RWPE2 (cell line): ENCODE measurements at regions not wholly inside any gene's neighbourhood (a gene's known extent, or its start where the extent isn't known, plus 50 kb on each side); places are given as distances from the start of the nearest gene placed in this dataset.
A peak's percentile ranks its signal among the peaks of the same experiment; 100 is the strongest.
"Not testable (repeated sequence)": the region's sequence is repeated elsewhere in the genome, so short reads cannot be mapped to it uniquely, and the experiment has no call there.

Source experiments
- ATAC-seq: fragments of 200-7000 bp; cut with Tn5 transposase; 3 replicates; pipeline ENCODE4 v1.9.1; 2021; ENCODE audit warnings: low read depth
- DNase-seq: peaks from one replicate; pipeline ENCODE4 v3.0.0-alpha.2; 2020; ENCODE audit warnings: low spot score
- H3K27ac ChIP-seq: fragments of 450-650 bp; 2 replicates; pipeline ENCODE4 v1.5.1; 2017; ENCODE audit warnings: mild to moderate bottlenecking; ENCODE audit not compliant: poor library complexity, severe bottlenecking
- H3K27me3 ChIP-seq: fragments of 250-450 bp; sonication (Bioruptor Pico); 2 replicates; pipeline ENCODE4 v1.5.1; 2021; ENCODE audit warnings: mild to moderate bottlenecking, moderate library complexity; ENCODE audit not compliant: insufficient read depth, poor library complexity, severe bottlenecking
- H3K36me3 ChIP-seq: fragments of 250-450 bp; sonication (Bioruptor Pico); 2 replicates; pipeline ENCODE4 v1.5.1; 2020; ENCODE audit warnings: low read depth, mild to moderate bottlenecking, moderate library complexity
- H3K4me1 ChIP-seq: fragments of 250-450 bp; sonication (Bioruptor Pico); 2 replicates; pipeline ENCODE4 v1.5.1; 2021; ENCODE audit warnings: mild to moderate bottlenecking, moderate library complexity; ENCODE audit not compliant: insufficient read depth, poor library complexity, severe bottlenecking
- H3K4me3 ChIP-seq: fragments of 250-450 bp; sonication (Bioruptor Pico); 2 replicates; pipeline ENCODE4 v1.5.1; 2021; ENCODE audit warnings: mild to moderate bottlenecking, moderate library complexity; ENCODE audit not compliant: severe bottlenecking
- H3K9me3 ChIP-seq: fragments of 250-450 bp; sonication (Bioruptor Pico); 2 replicates; pipeline ENCODE4 v1.5.1; 2021; ENCODE audit warnings: mild to moderate bottlenecking, moderate library complexity; ENCODE audit not compliant: severe bottlenecking
- TF ChIP-seq, protein P1 (sequence below): fragments of 450-650 bp; IDR thresholded peaks from one replicate; pipeline ENCODE4 v1.5.1; 2017; ENCODE audit warnings: mild to moderate bottlenecking, moderate library complexity; ENCODE audit not compliant: poor library complexity, severe bottlenecking

DNA sequence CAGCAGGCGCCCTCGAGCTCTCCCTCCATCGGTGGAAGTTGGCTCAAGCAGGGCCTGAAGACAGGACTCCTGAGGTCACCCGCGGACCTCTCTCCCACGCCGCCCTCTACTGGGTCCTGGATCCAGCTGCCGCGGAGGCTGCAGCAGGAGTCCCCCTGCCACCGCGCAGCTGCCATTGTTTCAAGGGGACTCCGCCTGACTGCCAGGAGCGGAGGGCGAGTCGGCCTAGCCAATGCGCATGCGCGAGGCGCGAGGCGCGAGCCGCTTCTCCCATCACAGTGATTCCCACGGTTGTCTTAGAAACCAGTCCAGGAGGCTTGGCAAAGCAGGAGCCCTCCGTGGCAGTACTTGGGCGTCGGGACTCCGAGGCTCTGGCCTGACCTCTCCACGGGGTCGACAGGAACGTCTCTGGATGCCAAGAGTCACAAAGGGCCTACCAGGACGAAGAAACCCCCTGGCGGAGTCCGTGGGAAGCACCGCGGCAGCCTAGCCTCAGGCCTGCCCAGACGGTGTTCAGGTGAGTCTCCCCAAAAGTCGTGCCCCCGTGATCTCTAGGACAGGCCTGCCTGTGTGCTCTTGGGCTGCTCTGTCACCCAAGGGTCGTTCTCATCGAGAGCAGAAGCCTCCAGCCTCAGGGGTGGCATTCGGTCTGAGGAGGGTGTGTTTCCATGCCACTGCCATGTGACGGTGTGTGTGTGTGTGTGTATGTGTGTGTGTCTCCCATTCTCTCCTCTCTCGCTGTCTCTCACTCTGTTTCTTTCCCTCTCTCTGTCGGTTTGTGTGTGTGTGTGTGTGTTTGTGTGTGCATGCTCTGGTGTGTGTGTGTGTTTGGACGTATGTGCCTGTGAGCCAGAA lies 290.6 kb upstream of the ZNF337 start:
- Histone ChIP-seq H3K36me3 (no peaks in the 10 kb centered on the region), H3K4me1 (no peaks in the 10 kb centered on the region), H3K27me3 (no peaks in the 10 kb centered on the region), H3K27ac (no peak overlapping the region), H3K9me3 (no peaks in the 10 kb centered on the region), H3K4me3 (no peak overlapping the region)
- DNase-seq (no peak), ATAC-seq (peak; percentile 58)
- TF ChIP-seq, protein P1, sequence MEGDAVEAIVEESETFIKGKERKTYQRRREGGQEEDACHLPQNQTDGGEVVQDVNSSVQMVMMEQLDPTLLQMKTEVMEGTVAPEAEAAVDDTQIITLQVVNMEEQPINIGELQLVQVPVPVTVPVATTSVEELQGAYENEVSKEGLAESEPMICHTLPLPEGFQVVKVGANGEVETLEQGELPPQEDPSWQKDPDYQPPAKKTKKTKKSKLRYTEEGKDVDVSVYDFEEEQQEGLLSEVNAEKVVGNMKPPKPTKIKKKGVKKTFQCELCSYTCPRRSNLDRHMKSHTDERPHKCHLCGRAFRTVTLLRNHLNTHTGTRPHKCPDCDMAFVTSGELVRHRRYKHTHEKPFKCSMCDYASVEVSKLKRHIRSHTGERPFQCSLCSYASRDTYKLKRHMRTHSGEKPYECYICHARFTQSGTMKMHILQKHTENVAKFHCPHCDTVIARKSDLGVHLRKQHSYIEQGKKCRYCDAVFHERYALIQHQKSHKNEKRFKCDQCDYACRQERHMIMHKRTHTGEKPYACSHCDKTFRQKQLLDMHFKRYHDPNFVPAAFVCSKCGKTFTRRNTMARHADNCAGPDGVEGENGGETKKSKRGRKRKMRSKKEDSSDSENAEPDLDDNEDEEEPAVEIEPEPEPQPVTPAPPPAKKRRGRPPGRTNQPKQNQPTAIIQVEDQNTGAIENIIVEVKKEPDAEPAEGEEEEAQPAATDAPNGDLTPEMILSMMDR, result peak; percentile 11

DNA sequence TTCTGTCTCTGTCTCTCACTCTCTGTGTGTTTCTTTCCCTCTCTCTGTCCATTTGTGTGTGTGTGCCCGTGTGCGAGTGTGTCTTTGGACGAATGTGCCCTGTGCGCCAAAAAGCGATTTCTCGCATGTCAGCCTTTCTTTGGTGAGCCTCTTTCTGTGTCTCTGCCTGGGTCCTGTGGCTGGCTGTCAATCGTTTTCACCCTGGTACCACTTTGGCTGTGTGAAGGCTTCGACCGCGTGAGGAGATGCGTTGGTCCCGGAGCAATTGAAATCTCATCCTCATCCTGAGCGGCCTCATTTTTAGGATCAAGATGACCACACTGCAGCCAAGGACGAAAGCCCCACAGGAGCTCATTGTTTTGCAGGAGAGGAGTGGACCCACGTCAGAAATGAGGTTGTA lies 288.9 kb upstream of the ZNF337 start:
- H3K27ac ChIP-seq, result no peak overlapping the region
- H3K4me1 ChIP-seq, result no peaks in the 10 kb centered on the region
- no peak for DNase-seq
- no peaks in the 10 kb centered on the region for H3K9me3 ChIP-seq
- H3K27me3 ChIP-seq, result no peaks in the 10 kb centered on the region
- H3K4me3 ChIP-seq, result no peak overlapping the region
- TF ChIP-seq, protein P1, result no peak
- ATAC-seq, result no peak
- H3K36me3 ChIP-seq, result no peaks in the 10 kb centered on the region

DNA sequence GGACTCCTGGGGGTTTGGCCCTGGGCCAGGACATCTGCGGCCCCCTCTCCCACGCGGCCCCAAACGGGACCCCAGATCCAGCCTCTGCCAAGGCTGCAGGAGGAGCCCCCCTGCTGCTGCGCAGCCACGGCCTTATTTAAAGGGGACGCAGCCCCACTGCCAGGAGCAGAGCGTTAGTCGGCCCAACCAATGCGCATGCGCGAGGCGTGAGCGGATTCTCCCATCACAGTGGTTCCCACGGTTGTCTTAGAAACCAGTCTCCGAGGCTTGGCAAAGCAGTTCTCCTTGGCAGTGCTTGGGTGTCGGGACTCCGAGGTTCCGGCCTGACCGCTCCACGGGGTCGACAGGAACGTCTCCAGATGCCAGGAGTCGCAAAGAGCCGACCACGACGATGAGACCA lies 288.3 kb upstream of the ZNF337 start:
- peak overlapping the region; percentile 2 for H3K4me3 ChIP-seq
- H3K27me3 ChIP-seq, result no peaks in the 10 kb centered on the region
- ATAC-seq (peak; percentile 58; the same call in 1 of the 3 replicates), DNase-seq (no peak)
- no peaks in the 10 kb centered on the region for H3K4me1 ChIP-seq
- no peaks in the 10 kb centered on the region for H3K9me3 ChIP-seq
- no peaks in the 10 kb centered on the region for H3K36me3 ChIP-seq
- TF ChIP-seq, protein P1, result no peak
- no peak overlapping the region for H3K27ac ChIP-seq

DNA sequence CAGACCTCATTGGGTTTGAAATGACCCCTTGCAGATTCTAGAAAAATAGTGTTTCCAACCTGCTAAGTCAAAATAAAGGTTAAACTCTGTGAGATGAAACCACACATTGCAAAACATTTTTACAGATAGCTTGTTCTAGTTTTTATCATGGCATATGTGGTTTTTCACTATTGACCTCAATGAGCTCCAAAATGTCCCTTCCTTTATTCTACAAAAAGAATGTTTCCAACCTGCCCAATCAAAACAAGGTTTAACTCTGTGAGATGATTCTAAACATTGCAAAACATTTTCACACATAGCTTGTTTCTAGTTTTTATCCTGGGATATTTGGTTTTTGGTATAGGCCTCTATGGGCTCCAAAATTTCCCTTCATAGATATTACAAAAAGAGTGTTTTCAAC lies 286.0 kb upstream of the ZNF337 start:
- DNase-seq, H3K27ac ChIP-seq, H3K4me1 ChIP-seq, H3K4me3 ChIP-seq, H3K36me3 ChIP-seq, ATAC-seq, H3K27me3 ChIP-seq, H3K9me3 ChIP-seq: not testable (repeated sequence)

DNA sequence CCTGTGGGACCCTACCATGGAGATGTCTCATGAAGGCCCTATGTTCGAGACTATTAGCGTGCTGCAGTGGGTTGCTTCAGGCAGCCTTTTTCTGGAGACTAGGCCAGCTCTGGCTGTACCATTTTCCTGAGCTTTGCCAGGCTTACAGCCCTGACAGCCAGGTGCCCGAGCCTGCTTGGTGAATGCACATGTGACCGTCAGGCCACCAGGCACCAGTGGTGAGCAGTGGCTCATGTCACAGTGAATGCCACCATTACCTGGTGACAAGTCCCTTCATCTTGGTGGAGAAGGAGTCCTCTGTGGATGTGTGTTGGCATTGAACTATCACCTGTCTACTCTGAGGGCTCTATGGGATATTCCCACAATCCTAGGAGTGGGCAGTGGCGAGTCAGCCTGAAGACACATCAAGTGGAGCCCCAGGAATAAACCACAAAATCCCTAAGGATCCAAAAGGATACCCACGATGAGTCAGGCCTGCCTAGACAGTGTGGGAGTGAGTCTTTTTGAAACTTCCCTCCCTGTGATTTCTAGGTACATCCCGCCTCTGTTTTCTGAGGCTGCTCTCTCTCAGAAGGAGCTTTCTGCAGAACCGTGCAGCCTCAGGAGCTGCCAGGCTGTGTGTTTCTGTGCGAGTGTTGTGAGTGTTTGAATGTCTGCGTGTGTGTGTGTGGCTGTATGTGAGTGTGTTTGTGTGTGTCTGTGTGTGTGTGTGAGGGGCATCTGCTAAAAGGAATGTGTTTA lies 282.0 kb upstream of the ZNF337 start:
- DNase-seq, H3K4me3 ChIP-seq, H3K9me3 ChIP-seq, H3K27ac ChIP-seq, ATAC-seq, H3K27me3 ChIP-seq, H3K36me3 ChIP-seq, H3K4me1 ChIP-seq: not testable (repeated sequence)

DNA sequence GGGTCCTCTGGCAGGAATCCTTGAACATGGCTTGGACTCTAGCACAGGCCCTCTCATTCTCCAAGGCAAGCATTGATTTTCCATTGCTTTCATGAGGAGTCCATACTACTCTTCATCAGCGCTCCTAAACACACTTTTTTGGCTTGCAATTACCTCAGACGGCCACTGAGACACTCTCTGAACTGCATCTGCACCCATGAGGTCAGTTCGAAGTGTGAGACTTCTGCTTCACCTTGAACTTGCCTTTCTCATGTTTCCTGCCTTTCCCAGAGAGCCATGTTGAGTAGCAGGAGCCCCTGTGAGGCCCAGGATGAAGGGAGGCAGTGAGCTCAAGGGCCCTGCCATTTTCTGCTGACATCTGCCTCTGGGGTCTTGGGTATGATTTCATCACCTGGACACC lies 279.2 kb upstream of the ZNF337 start:
- H3K36me3 ChIP-seq, ATAC-seq, H3K27me3 ChIP-seq, DNase-seq, H3K4me1 ChIP-seq, H3K4me3 ChIP-seq, H3K9me3 ChIP-seq, H3K27ac ChIP-seq: not testable (repeated sequence)

DNA sequence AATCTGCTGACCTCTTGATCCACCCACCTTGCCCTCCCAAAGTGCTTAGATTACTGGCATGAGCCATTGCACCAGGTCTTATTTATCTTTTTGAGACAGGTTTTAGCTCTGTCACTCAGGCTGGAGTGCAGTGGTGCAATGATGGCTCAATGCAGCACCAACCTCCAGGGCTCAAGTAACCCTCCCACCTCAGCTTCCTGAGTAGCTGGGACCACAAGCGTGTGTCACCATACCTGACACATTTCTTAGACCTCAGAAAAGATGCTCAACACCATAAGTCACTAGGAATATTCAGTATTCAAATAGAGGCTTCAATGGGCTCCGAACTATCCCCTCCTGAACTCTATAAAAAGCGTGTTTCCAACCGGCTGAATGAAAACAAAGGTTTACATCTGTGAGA lies 268.6 kb upstream of the ZNF337 start:
- ATAC-seq, H3K4me1 ChIP-seq, DNase-seq, H3K27ac ChIP-seq, H3K9me3 ChIP-seq, H3K4me3 ChIP-seq, H3K27me3 ChIP-seq, H3K36me3 ChIP-seq: not testable (repeated sequence)

DNA sequence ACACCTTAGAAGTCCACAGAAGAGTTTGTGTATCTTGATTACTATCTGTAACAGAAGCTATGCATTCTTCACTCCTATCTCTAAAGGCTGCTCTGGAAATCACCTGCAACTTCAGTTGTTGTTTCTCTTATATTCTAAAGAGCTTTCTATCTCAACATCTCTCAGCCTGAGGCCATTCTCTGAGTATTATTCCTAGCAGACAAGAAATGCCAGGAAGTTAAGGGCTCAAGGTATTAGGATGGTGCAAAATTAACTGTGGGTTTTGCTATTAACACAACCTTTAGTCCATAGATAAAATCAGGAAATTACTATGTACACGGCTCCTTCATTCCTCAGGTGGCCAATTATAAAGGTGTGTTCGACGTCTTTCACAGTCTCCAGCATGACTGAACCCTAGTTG lies 257.2 kb upstream of the ZNF337 start:
- ATAC-seq, H3K27ac ChIP-seq, H3K4me3 ChIP-seq, DNase-seq, H3K9me3 ChIP-seq, H3K4me1 ChIP-seq, H3K36me3 ChIP-seq: not testable (repeated sequence)
- peaks cover 22% of the 10 kb centered on the region for H3K27me3 ChIP-seq
